Lower leg skin (tissue), 3 donors: ENCODE measurements at regions not wholly inside any gene's neighbourhood (a gene's known extent, or its start where the extent isn't known, plus 50 kb on each side); places are given as distances from the start of the nearest gene placed in this dataset.

Source experiments
- CTCF ChIP-seq, 3 donors: fragments of 450-650 bp; IDR thresholded peaks; one replicate each; pipeline ENCODE4 v1.5.1; 2016; ENCODE audit warnings: antibody characterized with exemption in 3 of 3, mild to moderate bottlenecking in 3 of 3, moderate library complexity in 2 of 3
- POLR2A ChIP-seq, 2 donors: fragments of 450-650 bp; IDR thresholded peaks; one replicate each; pipeline ENCODE4 v1.6.1; 2016 to 2017; ENCODE audit warnings: antibody characterized with exemption in 2 of 2, mild to moderate bottlenecking in 1 of 2, moderate library complexity in 1 of 2

GRCh38 chr2:122564843-122565242 is 809.4 kb downstream of the TSN start:
- no peak for TF ChIP-seq POLR2A (IDR thresholded peaks at IDR 0.05)
- no peak for TF ChIP-seq CTCF (IDR thresholded peaks at IDR 0.05)
